Large intestine (tissue), 3 donors: ENCODE measurements at regions not wholly inside any gene's neighbourhood (a gene's known extent, or its start where the extent isn't known, plus 50 kb on each side); places are given as distances from the start of the nearest gene placed in this dataset.

Source experiments
- DNase-seq, 2 donors: peaks; one replicate each; pipeline versions ENCODE4 v3.0.0 to v3.0.0-alpha.2; 2013
- H3K27ac ChIP-seq: one replicate; pipeline ENCODE4 v1.5.1; 2013; ENCODE audit warnings: low read length
- H3K27me3 ChIP-seq: 2 replicates; pipeline ENCODE4 v1.6.1; 2013; ENCODE audit warnings: low read length; ENCODE audit not compliant: control insufficient read depth, insufficient read depth
- H3K36me3 ChIP-seq: 2 replicates; pipeline ENCODE4 v1.6.1; 2013; ENCODE audit warnings: low read length; ENCODE audit not compliant: control insufficient read depth, insufficient read depth
- H3K4me1 ChIP-seq: one replicate; pipeline ENCODE4 v1.6.1; 2013; ENCODE audit warnings: low read length; ENCODE audit not compliant: control insufficient read depth, insufficient read depth
- H3K4me3 ChIP-seq: one replicate; pipeline ENCODE4 v1.5.1; 2013; ENCODE audit warnings: low read length
- H3K9me3 ChIP-seq: one replicate; pipeline ENCODE4 v1.6.1; 2013; ENCODE audit warnings: mild to moderate bottlenecking, low read depth, low read length, moderate library complexity; ENCODE audit not compliant: control insufficient read depth
- WGBS: methylation state at CpG from one replicate; pipeline ENCODE4 v1.1.5; 2013; ENCODE audit warnings: low lambda C conversion rate; ENCODE audit not compliant: insufficient coverage; 5-methylcytosine and 5-hydroxymethylcytosine counted together

- DNase-seq: no peak
- no peaks in the 10 kb centered on the region for H3K27me3 ChIP-seq
- no peak overlapping the region for H3K4me3 ChIP-seq
- no peak overlapping the region for H3K27ac ChIP-seq
- no CpG with 5 or more reads among the region's 2 CpGs for WGBS
- no peaks in the 10 kb centered on the region for H3K9me3 ChIP-seq
- peaks cover 6% of the 10 kb centered on the region for H3K4me1 ChIP-seq
- no peaks in the 10 kb centered on the region for H3K36me3 ChIP-seq
These were observed 88.4 kb upstream of the SLC34A2 start for GRCh38 chr4:25567253-25567652.

DNA sequence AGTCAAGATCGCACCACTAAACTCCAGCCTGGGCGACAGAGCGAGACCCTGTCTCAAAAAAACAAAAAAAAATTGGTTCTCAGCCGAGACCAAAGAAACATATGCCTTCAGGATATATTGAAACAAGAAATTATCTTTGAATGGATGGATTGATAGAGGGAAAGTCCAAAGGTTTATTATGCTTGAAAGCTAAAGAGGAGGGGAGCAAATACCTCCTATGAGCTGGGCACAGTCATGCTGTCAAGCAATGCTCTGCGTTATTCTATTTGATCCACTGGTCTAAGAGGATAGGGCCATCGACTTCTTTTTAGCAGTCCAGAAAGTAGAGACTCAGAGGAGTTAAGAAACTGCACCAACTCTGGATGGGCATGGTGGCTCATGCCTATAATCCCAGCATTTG, 85.9 kb upstream of the SLC34A2 start:
- Histone ChIP-seq H3K27ac (no peak overlapping the region), H3K36me3 (no peaks in the 10 kb centered on the region), H3K4me3 (no peak overlapping the region), H3K9me3 (no peaks in the 10 kb centered on the region), H3K27me3 (no peaks in the 10 kb centered on the region), H3K4me1 (peaks cover 6% of the 10 kb centered on the region)
- WGBS: 47% methylated on average over 3 of the region's 6 CpGs
- peak; percentile 13 to 63 for DNase-seq

DNA sequence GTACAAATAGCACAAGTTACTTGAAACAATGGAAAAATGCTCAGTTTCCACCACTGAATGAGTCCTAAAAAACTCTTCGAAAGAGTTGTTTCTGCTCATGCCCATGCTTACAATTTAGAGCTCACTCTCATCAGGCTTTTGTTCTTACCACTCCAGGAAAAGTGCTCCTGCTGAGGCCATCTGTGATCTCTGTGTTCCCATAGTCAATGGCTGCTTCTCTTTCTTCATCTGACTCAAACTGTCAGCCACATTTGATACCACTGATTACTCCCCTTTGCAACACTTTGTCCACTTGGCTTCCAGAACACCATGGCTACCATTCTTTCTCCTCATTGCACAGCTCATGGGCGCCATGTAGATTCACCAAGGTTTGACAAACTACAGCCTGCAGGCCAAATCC, 80.0 kb upstream of the SLC34A2 start:
- no peaks in the 10 kb centered on the region for H3K36me3 ChIP-seq
- no peak for DNase-seq
- no peaks in the 10 kb centered on the region for H3K9me3 ChIP-seq
- no peak overlapping the region for H3K4me3 ChIP-seq
- H3K4me1 ChIP-seq: no peaks in the 10 kb centered on the region
- no peak overlapping the region for H3K27ac ChIP-seq
- WGBS: no CpG with 5 or more reads among the region's 2 CpGs
- H3K27me3 ChIP-seq: no peaks in the 10 kb centered on the region

- no peaks in the 10 kb centered on the region for H3K9me3 ChIP-seq
- H3K4me3 ChIP-seq: no peak overlapping the region
- H3K27ac ChIP-seq: no peak overlapping the region
- no peaks in the 10 kb centered on the region for H3K4me1 ChIP-seq
- H3K27me3 ChIP-seq: no peaks in the 10 kb centered on the region
- WGBS: no CpG with 5 or more reads among the region's 2 CpGs
- DNase-seq: no peak
- H3K36me3 ChIP-seq: no peaks in the 10 kb centered on the region
These were observed 77.2 kb upstream of the SLC34A2 start for GRCh38 chr4:25578432-25578831.

DNA sequence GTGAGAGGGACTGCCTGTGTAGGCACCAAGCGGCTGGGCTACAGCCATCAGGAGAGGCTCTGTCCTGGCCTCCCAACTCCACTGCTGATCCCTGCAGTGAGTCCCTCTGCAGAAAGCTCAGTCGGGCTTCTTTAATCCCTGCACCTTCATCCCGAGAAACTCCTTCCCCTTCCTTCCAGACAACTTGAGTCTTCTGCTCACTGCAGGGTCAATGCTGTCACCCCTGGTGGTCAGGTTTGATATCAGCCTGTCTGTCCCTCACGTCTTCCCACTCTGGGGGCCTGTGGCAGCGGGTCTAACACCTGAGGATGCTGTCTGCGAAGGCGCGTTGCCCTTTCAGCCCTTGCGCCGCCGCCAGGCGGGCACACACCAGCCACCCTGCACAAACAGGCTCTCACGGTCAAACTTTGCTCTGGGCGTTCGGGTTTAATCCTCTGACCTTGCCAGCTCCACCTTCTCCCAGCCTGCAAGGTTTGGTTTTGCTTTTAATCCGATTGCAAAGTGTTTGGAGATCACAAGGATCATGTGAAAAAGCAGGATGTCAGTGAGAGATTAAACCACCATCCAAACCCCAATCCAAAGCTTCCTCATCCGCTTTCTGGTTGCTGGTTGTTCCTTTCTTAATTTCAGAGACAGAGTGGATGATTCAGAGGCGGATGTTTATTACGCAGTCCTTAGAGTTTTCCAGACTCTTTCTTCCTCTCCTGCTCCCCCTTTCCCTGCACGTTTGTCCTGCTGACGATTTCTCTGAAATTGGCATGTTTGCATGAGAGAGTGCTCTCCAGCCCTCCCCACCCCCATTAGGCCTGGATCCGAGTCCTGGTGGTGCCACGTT, 74.8 kb upstream of the SLC34A2 start:
- Histone ChIP-seq H3K27me3 (no peaks in the 10 kb centered on the region), H3K36me3 (no peaks in the 10 kb centered on the region), H3K4me1 (no peaks in the 10 kb centered on the region), H3K4me3 (no peak overlapping the region), H3K9me3 (no peaks in the 10 kb centered on the region), H3K27ac (no peak overlapping the region)
- WGBS: 62% methylated on average over 2 of the region's 23 CpGs
- no peak for DNase-seq

DNA sequence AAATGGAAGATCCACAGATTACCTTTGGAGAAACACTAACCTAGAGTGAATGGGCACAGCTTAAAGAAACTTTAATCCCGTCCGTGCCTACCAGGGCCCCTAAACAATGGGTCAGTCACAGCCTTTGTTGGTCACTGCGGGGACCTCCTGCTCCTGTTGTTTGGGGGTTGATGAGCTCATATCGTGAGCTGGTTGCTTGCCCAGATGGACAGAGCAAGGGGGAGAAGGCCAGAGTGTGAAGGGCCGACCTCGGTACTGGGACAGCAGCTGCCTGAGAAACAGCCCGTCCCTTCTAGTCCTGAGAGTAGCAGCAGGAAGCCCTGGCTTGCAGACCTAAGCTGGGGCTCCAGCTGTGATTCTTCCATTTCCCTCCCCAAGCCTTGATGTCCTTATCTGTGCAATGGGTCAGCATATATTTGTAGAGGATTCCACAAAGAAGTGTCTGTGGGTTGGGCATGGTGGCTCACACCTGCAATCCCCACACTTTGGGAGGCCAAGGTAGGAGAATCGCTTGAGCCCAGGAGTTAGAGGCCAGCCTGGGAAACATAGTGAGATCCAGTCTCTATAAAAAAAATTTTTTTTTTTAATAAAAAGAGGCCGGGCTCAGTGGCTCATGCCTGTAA, 69.6 kb upstream of the SLC34A2 start:
- H3K4me1 ChIP-seq: no peaks in the 10 kb centered on the region
- no peaks in the 10 kb centered on the region for H3K36me3 ChIP-seq
- 100% methylated on average over 1 of the region's 9 CpGs for WGBS
- no peaks in the 10 kb centered on the region for H3K27me3 ChIP-seq
- no peaks in the 10 kb centered on the region for H3K9me3 ChIP-seq
- H3K4me3 ChIP-seq: no peak overlapping the region
- no peak for DNase-seq
- no peak overlapping the region for H3K27ac ChIP-seq

DNA sequence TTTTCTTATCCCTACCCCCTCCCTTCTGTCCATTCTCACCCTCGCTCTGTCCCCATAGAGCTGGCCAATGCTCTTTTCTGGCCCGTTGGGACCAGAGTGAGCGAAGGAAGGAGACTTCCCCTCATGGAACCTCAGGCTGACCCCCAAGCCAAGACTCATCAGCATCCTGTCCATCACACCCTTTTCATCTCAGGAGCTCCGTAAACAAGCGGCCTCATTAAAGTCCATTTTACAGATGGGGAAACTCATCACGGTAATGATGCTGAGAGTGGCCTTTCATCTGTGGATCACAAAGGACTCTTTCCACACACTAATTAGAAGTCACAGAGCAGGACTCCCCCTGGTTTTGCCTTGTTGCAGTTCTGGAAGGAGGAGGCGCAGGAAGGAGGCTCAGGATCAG, 67.4 kb upstream of the SLC34A2 start:
- no CpG with 5 or more reads among the region's 7 CpGs for WGBS
- no peak for DNase-seq
- Histone ChIP-seq H3K4me1 (no peaks in the 10 kb centered on the region), H3K9me3 (no peaks in the 10 kb centered on the region), H3K27me3 (no peaks in the 10 kb centered on the region), H3K36me3 (no peaks in the 10 kb centered on the region), H3K4me3 (no peak overlapping the region), H3K27ac (no peak overlapping the region)

GRCh38 chr4:25590171-25590570, 65.5 kb upstream of the SLC34A2 start:
- no peaks in the 10 kb centered on the region for H3K27me3 ChIP-seq
- no CpG with 5 or more reads among the region's 5 CpGs for WGBS
- no peak for DNase-seq

GRCh38 chr4:25592736-25593135, 62.9 kb upstream of the SLC34A2 start:
- H3K27ac ChIP-seq: no peak overlapping the region

More at GRCh38 chr4:25590171-25590570, 65.5 kb upstream of the SLC34A2 start:
- H3K4me3 ChIP-seq: no peak overlapping the region
- H3K4me1 ChIP-seq: no peaks in the 10 kb centered on the region
- no peaks in the 10 kb centered on the region for H3K36me3 ChIP-seq
- no peak overlapping the region for H3K27ac ChIP-seq
- no peaks in the 10 kb centered on the region for H3K9me3 ChIP-seq

More at GRCh38 chr4:25592736-25593135, 62.9 kb upstream of the SLC34A2 start:
- DNase-seq: no peak
- H3K4me1 ChIP-seq: no peaks in the 10 kb centered on the region
- peaks cover 14% of the 10 kb centered on the region for H3K9me3 ChIP-seq
- no peaks in the 10 kb centered on the region for H3K27me3 ChIP-seq
- no peaks in the 10 kb centered on the region for H3K36me3 ChIP-seq
- H3K4me3 ChIP-seq: no peak overlapping the region
- WGBS: 93% methylated on average over 2 of the region's 5 CpGs
